ENCODE measurements at regions not wholly inside any gene's neighbourhood (a gene's known extent, or its start where the extent isn't known, plus 50 kb on each side); places are given as distances from the start of the nearest gene placed in this dataset.
"Not testable (repeated sequence)": the region's sequence is repeated elsewhere in the genome, so short reads cannot be mapped to it uniquely, and the experiment has no call there.

DNA sequence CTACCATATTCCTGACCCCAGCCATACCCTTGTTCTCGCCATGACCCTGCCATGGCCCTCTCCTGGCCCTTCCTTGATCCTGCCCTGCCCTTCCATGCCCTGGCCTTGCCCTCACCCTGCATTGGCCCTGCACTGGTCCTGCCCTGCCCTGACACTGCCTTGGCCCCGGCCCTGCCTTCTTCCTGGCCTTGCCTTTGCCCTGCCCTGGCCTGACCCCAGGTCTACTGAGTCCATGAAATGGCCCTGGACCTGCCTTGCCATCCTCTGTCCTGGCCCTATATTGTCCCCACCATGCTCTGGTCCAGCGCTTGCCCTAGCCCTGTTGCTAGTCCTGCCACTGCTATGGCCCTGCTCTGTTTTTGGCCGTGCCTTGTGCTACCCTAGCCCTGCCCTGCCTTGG, 536.1 kb downstream of the FOXD4L6 start:
- H3K9me3 ChIP-seq; H3K27me3 ChIP-seq; H3K36me3 ChIP-seq; H3K27ac ChIP-seq; in situ Hi-C loops (cut with MboI; ENCODE audit: low pct_ligation_motif_present in 1 of 4, low pct_unique_long_range_greater_than_20kb in 1 of 4, low sequenced_read_pairs in 3 of 4); H3K4me1 ChIP-seq; intact Hi-C loops (cut with DNase I; ENCODE audit: low total_unique reads); H3K4me3 ChIP-seq: not testable (repeated sequence)
- 78% methylated on average over 4 of the region's 4 CpGs; no CpG with 5 or more reads in 1 of the 2 donors for WGBS, 2 donors (ENCODE audit: low coverage in 1 of 2)
- peak; percentile 4 for DNase-seq

DNA sequence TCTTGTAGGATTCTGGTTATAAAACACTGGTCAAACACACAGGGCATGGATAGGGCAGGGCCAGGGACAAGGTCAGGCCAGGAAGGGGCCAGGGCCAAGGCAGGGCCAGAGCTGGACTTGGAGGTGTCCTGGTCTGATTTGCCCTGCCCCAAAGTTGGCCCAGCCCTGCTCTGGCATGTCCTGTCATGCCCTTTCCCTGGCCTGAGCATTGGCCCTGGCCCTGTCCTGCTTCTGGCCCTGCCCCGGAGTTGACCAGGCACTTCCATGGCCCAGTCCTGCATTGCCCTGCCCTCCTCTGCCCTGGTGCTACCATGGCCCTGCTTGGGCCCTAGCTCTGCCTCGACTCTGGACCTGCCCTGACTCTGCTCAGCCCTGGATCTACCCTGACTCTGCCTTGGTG, 536.6 kb downstream of the FOXD4L6 start:
- peak; percentile 4 for DNase-seq
- WGBS, 2 donors (ENCODE audit: low coverage in 1 of 2) = 67% methylated on average over 2 of the region's 2 CpGs; no CpG with 5 or more reads in 1 of the 2 donors
- H3K4me3 ChIP-seq; H3K4me1 ChIP-seq; H3K9me3 ChIP-seq; H3K27ac ChIP-seq; intact Hi-C loops (cut with DNase I; ENCODE audit: low total_unique reads); H3K36me3 ChIP-seq; H3K27me3 ChIP-seq; in situ Hi-C loops (cut with MboI; ENCODE audit: low pct_ligation_motif_present in 1 of 4, low pct_unique_long_range_greater_than_20kb in 1 of 4, low sequenced_read_pairs in 3 of 4): not testable (repeated sequence)

DNA sequence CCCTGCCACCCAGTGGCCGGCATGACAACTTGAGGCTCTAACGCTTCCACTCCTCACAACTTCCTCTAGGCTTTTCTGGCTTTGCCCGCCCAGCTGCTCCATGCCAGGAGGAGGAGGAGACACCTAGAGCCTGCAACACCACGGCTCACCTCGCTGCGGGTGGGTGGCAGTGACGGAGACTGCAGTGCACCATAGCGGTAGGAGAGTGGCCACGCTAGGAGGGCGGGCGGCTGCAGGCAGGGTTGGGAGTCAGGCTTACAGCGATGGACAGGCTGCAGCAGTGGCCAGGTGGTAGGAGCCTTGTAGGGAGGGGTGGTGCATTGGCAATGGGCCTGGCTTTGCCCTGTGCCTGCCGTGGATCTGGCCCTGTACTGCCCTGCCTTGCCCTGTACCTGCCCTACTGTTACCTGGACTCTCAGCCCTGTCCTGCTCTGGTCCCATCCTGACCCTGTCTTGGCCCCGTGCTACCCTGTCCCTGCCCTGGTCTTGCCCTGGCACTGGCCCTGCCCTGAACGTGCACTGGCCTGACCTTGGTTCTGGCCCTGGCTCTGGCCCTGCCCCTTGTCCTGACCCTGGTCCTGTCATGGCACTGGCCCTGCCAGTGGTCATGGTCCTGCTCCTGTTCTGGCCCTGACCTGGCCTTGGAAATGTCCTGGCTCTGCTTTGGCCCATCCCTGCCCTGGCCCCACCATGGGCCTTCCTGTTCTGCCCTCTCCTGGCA, 540.8 kb downstream of the FOXD4L6 start:
- DNase-seq; H3K27ac ChIP-seq; H3K36me3 ChIP-seq; H3K4me3 ChIP-seq; H3K4me1 ChIP-seq; in situ Hi-C loops (cut with MboI; ENCODE audit: low pct_ligation_motif_present in 1 of 4, low pct_unique_long_range_greater_than_20kb in 1 of 4, low sequenced_read_pairs in 3 of 4); H3K27me3 ChIP-seq; intact Hi-C loops (cut with DNase I; ENCODE audit: low total_unique reads); H3K9me3 ChIP-seq: not testable (repeated sequence)
- WGBS, 2 donors (ENCODE audit: low coverage in 1 of 2) = 90% methylated on average over 15 of the region's 15 CpGs; no CpG with 5 or more reads in 1 of the 2 donors

DNA sequence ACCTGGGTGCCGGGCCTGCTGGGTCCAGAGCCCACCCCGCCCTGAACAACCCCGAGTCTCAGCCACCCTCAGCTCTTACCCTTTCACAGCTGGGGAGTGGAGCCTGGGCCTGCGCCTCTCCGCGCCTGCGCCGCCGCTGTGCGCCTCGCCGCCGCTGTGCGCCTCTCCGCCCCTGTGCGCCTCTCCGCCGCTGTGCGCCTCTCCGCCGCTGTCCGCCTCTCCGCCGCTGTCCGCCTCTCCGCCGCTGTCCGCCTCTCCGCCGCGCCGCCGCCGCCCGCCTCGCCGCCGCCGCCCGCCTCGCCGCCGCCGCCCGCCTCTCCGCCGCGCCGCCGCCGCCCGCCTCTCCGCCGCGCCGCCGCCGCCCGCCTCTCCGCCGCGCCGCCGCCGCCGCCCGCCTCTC, 544.4 kb downstream of the FOXD4L6 start:
- H3K27ac ChIP-seq; H3K4me1 ChIP-seq; intact Hi-C loops (cut with DNase I; ENCODE audit: low total_unique reads); H3K27me3 ChIP-seq; H3K9me3 ChIP-seq; H3K4me3 ChIP-seq; H3K36me3 ChIP-seq; in situ Hi-C loops (cut with MboI; ENCODE audit: low pct_ligation_motif_present in 1 of 4, low pct_unique_long_range_greater_than_20kb in 1 of 4, low sequenced_read_pairs in 3 of 4): not testable (repeated sequence)
- DNase-seq = peak; percentile 19
- 68 to 88% methylated on average over 5 to 53 of the region's 67 CpGs for WGBS, 2 donors (ENCODE audit: low coverage in 1 of 2)

DNA sequence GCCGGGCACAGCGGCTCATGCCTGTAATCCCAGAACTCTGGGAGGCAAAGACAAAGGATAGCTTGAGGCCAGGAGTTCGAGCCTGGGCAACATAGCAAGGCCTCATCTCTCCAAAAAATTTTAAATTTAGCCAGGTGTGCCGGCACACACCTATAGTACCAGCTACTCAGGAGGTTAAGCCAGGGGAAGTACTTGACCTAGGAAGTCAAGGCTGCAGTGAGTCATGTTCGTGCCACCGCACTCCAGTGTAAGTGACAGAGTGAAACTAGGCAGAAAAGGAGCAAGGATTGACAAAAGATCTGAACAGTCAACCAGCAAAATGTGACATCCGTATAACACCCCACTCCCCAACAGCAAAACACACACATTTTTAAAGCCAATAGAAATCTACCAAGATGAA, 545.3 kb downstream of the FOXD4L6 start:
- H3K9me3 ChIP-seq; intact Hi-C loops (cut with DNase I; ENCODE audit: low total_unique reads); H3K27me3 ChIP-seq; H3K4me3 ChIP-seq; H3K27ac ChIP-seq; H3K4me1 ChIP-seq; in situ Hi-C loops (cut with MboI; ENCODE audit: low pct_ligation_motif_present in 1 of 4, low pct_unique_long_range_greater_than_20kb in 1 of 4, low sequenced_read_pairs in 3 of 4); H3K36me3 ChIP-seq: not testable (repeated sequence)
- DNase-seq = peak; percentile 11
- 60% methylated on average over 4 of the region's 7 CpGs; no CpG with 5 or more reads in 1 of the 2 donors for WGBS, 2 donors (ENCODE audit: low coverage in 1 of 2)

DNA sequence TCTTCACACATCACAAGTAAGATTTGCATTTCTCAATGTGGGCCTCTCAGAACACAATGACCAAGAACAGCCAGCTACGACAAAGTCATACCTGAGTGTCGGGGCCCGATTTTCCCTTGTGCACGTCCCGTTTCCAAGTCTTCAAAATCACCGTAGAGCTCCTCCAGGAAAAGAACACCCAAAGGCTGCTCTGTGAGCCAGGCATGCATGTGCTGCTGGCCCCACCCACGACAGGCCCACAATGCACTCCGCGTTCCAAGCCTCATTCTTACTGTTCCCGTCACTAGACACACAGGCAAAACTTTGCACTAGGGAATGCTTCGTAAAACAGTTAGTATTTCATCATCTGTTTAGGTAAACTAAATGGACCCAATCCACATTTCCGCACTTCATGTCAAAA, 549.6 kb downstream of the FOXD4L6 start:
- in situ Hi-C loops (cut with MboI; ENCODE audit: low pct_ligation_motif_present in 1 of 4, low pct_unique_long_range_greater_than_20kb in 1 of 4, low sequenced_read_pairs in 3 of 4); H3K4me3 ChIP-seq; H3K9me3 ChIP-seq; H3K4me1 ChIP-seq; DNase-seq; H3K36me3 ChIP-seq; H3K27me3 ChIP-seq; H3K27ac ChIP-seq; intact Hi-C loops (cut with DNase I; ENCODE audit: low total_unique reads): not testable (repeated sequence)
- WGBS, 2 donors (ENCODE audit: low coverage in 1 of 2) = 93 to 96% methylated on average over 6 to 12 of the region's 12 CpGs
